WTC11 (cell line): ENCODE measurements at regions not wholly inside any gene's neighbourhood (a gene's known extent, or its start where the extent isn't known, plus 50 kb on each side); places are given as distances from the start of the nearest gene placed in this dataset.

Source experiments
- ATF2 ChIP-seq: sonication (generic); formaldehyde crosslinking; IDR thresholded peaks from 2 replicates; pipeline ENCODE4 v1.8.1; 2022; ENCODE audit warnings: low read depth, missing genetic modification reagents, borderline replicate concordance
- CTCF ChIP-seq: fragments of 200-600 bp; IDR thresholded peaks from 2 replicates; pipeline ENCODE4 v1.8.0; 2022; ENCODE audit warnings: antibody characterized with exemption
- E2F4 ChIP-seq: sonication (generic); formaldehyde crosslinking; IDR thresholded peaks from 2 replicates; pipeline ENCODE4 v1.8.1; 2022; ENCODE audit warnings: low read depth, mild to moderate bottlenecking, moderate library complexity, missing genetic modification reagents, borderline replicate concordance
- ELF4 ChIP-seq: sonication (generic); formaldehyde crosslinking; IDR thresholded peaks from 2 replicates; pipeline ENCODE4 v1.8.1; 2022; ENCODE audit warnings: low read depth, mild to moderate bottlenecking, moderate library complexity, missing genetic modification reagents
- FOXJ3 ChIP-seq: sonication (generic); formaldehyde crosslinking; IDR thresholded peaks from 2 replicates; pipeline ENCODE4 v1.9.0; 2021; ENCODE audit warnings: missing genetic modification reagents, mild to moderate bottlenecking, borderline replicate concordance
- FOXP1 ChIP-seq: sonication (generic); formaldehyde crosslinking; IDR thresholded peaks from 2 replicates; pipeline ENCODE4 v1.8.0; 2022; ENCODE audit warnings: missing genetic modification reagents, mild to moderate bottlenecking, moderate library complexity, borderline replicate concordance
- KAT7 ChIP-seq: sonication (generic); formaldehyde crosslinking; IDR thresholded peaks from 2 replicates; pipeline ENCODE4 v1.8.1; 2023; ENCODE audit warnings: missing genetic modification reagents, mild to moderate bottlenecking, borderline replicate concordance
- NR1H2 ChIP-seq: sonication (generic); formaldehyde crosslinking; IDR thresholded peaks from 2 replicates; pipeline ENCODE4 v1.9.0; 2021; ENCODE audit warnings: mild to moderate bottlenecking, moderate library complexity, missing genetic modification reagents
- SMAD4 ChIP-seq: sonication (generic); formaldehyde crosslinking; IDR thresholded peaks from 2 replicates; pipeline ENCODE4 v1.8.0; 2022; ENCODE audit warnings: mild to moderate bottlenecking, missing genetic modification reagents
- STAT6 ChIP-seq: sonication (generic); formaldehyde crosslinking; conservative IDR thresholded peaks from 2 replicates; pipeline ENCODE4 v1.8.1; 2023; ENCODE audit warnings: mild to moderate bottlenecking, low read depth, missing genetic modification reagents, moderate library complexity
- TCF7 ChIP-seq: sonication (generic); formaldehyde crosslinking; IDR thresholded peaks from 2 replicates; pipeline ENCODE4 v1.8.0; 2022; ENCODE audit warnings: mild to moderate bottlenecking, low read depth, missing genetic modification reagents, moderate library complexity
- TEAD4 ChIP-seq: sonication (generic); formaldehyde crosslinking; IDR thresholded peaks from 2 replicates; pipeline ENCODE4 v1.8.0; 2022; ENCODE audit warnings: mild to moderate bottlenecking, missing genetic modification reagents
- ZNF512 ChIP-seq: sonication (generic); formaldehyde crosslinking; IDR thresholded peaks from 2 replicates; pipeline ENCODE4 v1.8.1; 2022; ENCODE audit warnings: missing genetic modification reagents, borderline replicate concordance

GRCh38 chr18:57929922-57930321 lies 114.1 kb upstream of the NEDD4L start:
- TF ChIP-seq CTCF: no peak
- TF ChIP-seq TEAD4 (CRISPR knock-in tag): no peak
- no peak for TF ChIP-seq FOXJ3
- no peak for TF ChIP-seq NR1H2 (CRISPR knock-in tag)
- no peak for TF ChIP-seq ELF4
- no peak for TF ChIP-seq E2F4 (CRISPR knock-in tag)
- no peak for TF ChIP-seq STAT6
- TF ChIP-seq ZNF512 (CRISPR knock-in tag): no peak
- no peak for TF ChIP-seq KAT7 (CRISPR knock-in tag)
- TF ChIP-seq ATF2 (CRISPR knock-in tag): no peak
- no peak for TF ChIP-seq SMAD4 (CRISPR knock-in tag)
- no peak for TF ChIP-seq FOXP1 (CRISPR knock-in tag)
- TF ChIP-seq TCF7 (CRISPR knock-in tag): no peak
